ENCODE measurements at regions not wholly inside any gene's neighbourhood (a gene's known extent, or its start where the extent isn't known, plus 50 kb on each side); places are given as distances from the start of the nearest gene placed in this dataset.
A peak's percentile ranks its signal among the peaks of the same experiment; 100 is the strongest.
"Not testable (repeated sequence)": the region's sequence is repeated elsewhere in the genome, so short reads cannot be mapped to it uniquely, and the experiment has no call there.

- DNase-seq (ENCODE audit: low spot score): no peak
- in situ Hi-C loops (cut with HindIII; ENCODE audit: low sequenced_read_pairs): no loop called here
Observed at GRCh38 chr2:65598264-65598663, 165.9 kb upstream of the SPRED2 start.

- DNase-seq (ENCODE audit: low spot score): no peak
- in situ Hi-C loops (cut with HindIII; ENCODE audit: low sequenced_read_pairs): no loop called here
Observed at GRCh38 chr2:65595630-65596029, 163.2 kb upstream of the SPRED2 start.

GRCh38 chr2:65594150-65594549 is 161.8 kb upstream of the SPRED2 start:
- no peak for DNase-seq (ENCODE audit: low spot score)
- in situ Hi-C loops (cut with HindIII; ENCODE audit: low sequenced_read_pairs): no loop called here

GRCh38 chr2:65589667-65590066 is 157.3 kb upstream of the SPRED2 start:
- DNase-seq (ENCODE audit: low spot score): no peak
- in situ Hi-C loops (cut with HindIII; ENCODE audit: low sequenced_read_pairs): no loop called here

- no peak for DNase-seq (ENCODE audit: low spot score)
- in situ Hi-C loops (cut with HindIII; ENCODE audit: low sequenced_read_pairs): no loop called here
Observed at GRCh38 chr2:65587779-65588178, 155.4 kb upstream of the SPRED2 start.

GRCh38 chr2:65586516-65586915 is 154.1 kb upstream of the SPRED2 start:
- DNase-seq (ENCODE audit: low spot score): no peak
- in situ Hi-C loops (cut with HindIII; ENCODE audit: low sequenced_read_pairs): no loop called here

- in situ Hi-C loops (cut with HindIII; ENCODE audit: low sequenced_read_pairs): no loop called here
- DNase-seq (ENCODE audit: low spot score): no peak
Observed at GRCh38 chr2:65583061-65583460, 150.7 kb upstream of the SPRED2 start.

- DNase-seq (ENCODE audit: low spot score): no peak
- in situ Hi-C loops (cut with HindIII; ENCODE audit: low sequenced_read_pairs): no loop called here
Observed at GRCh38 chr2:65582364-65582763, 150.0 kb upstream of the SPRED2 start.

GRCh38 chr2:65580824-65581223 is 148.4 kb upstream of the SPRED2 start:
- no peak for DNase-seq (ENCODE audit: low spot score)
- in situ Hi-C loops (cut with HindIII; ENCODE audit: low sequenced_read_pairs): no loop called here

- DNase-seq (ENCODE audit: low spot score): no peak
- in situ Hi-C loops (cut with HindIII; ENCODE audit: low sequenced_read_pairs): no loop called here
Observed at GRCh38 chr2:65579506-65580235, 147.3 kb upstream of the SPRED2 start.

GRCh38 chr2:65577654-65578053 is 145.3 kb upstream of the SPRED2 start:
- in situ Hi-C loops (cut with HindIII; ENCODE audit: low sequenced_read_pairs): no loop called here
- DNase-seq (ENCODE audit: low spot score): no peak

- no peak for DNase-seq (ENCODE audit: low spot score)
- in situ Hi-C loops (cut with HindIII; ENCODE audit: low sequenced_read_pairs): no loop called here
Observed at GRCh38 chr2:65576861-65577601, 144.6 kb upstream of the SPRED2 start.

- in situ Hi-C loops (cut with HindIII; ENCODE audit: low sequenced_read_pairs): no loop called here
- no peak for DNase-seq (ENCODE audit: low spot score)
Observed at GRCh38 chr2:65576278-65576677, 143.9 kb upstream of the SPRED2 start.

GRCh38 chr2:65574993-65575392 is 142.6 kb upstream of the SPRED2 start:
- in situ Hi-C loops (cut with HindIII; ENCODE audit: low sequenced_read_pairs): no loop called here
- no peak for DNase-seq (ENCODE audit: low spot score)

- DNase-seq (ENCODE audit: low spot score); in situ Hi-C loops (cut with HindIII; ENCODE audit: low sequenced_read_pairs): not testable (repeated sequence)
Observed at GRCh38 chr2:65568656-65569440, 136.4 kb upstream of the SPRED2 start.

- in situ Hi-C loops (cut with HindIII; ENCODE audit: low sequenced_read_pairs): no loop called here
- peak; percentile 13 for DNase-seq (ENCODE audit: low spot score)
Observed at GRCh38 chr2:65566617-65567016, 134.2 kb upstream of the SPRED2 start.

GRCh38 chr2:65565681-65566080 is 133.3 kb upstream of the SPRED2 start:
- in situ Hi-C loops (cut with HindIII; ENCODE audit: low sequenced_read_pairs): no loop called here

GRCh38 chr2:65564299-65564698 is 131.9 kb upstream of the SPRED2 start:
- no peak for DNase-seq (ENCODE audit: low spot score)
- in situ Hi-C loops (cut with HindIII; ENCODE audit: low sequenced_read_pairs): no loop called here

More at GRCh38 chr2:65565681-65566080, 133.3 kb upstream of the SPRED2 start:
- peak; percentile 20 for DNase-seq (ENCODE audit: low spot score)

- peak; percentile 75 for DNase-seq (ENCODE audit: low spot score)
- in situ Hi-C loops (cut with HindIII; ENCODE audit: low sequenced_read_pairs): no loop called here
Observed at GRCh38 chr2:65562890-65563289, 130.5 kb upstream of the SPRED2 start.

- in situ Hi-C loops (cut with HindIII; ENCODE audit: low sequenced_read_pairs): no loop called here
- DNase-seq (ENCODE audit: low spot score): no peak
Observed at GRCh38 chr2:65558743-65559142, 126.3 kb upstream of the SPRED2 start.
